ENCODE measurements at regions not wholly inside any gene's neighbourhood (a gene's known extent, or its start where the extent isn't known, plus 50 kb on each side); places are given as distances from the start of the nearest gene placed in this dataset.
A peak's percentile ranks its signal among the peaks of the same experiment; 100 is the strongest.
"Not testable (repeated sequence)": the region's sequence is repeated elsewhere in the genome, so short reads cannot be mapped to it uniquely, and the experiment has no call there.

DNA sequence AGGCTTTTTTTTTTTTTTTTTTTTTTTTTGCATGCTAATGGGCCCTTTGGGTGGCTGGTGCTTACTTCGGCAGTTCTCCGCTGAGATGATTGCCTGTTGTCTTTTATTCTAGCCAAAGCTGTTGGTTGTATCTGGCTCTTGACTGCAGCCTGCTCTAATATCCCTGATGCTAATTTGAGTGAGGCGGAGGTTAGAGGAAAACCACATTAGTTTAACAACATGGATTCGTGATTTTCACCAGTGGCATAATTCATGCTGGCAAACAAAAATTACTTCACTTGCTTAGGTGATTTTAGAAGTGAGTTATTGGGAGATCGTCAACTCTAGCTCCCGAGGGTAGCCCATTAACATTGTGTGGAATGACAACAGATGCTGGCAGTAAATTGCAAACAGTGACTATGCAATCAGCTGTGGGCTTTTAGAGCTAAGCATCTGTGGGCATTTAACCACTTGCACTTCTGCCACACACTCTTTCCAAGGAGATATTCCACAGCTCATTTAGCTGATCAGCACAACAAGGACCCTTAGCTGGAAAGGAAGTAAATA, 97.6 kb upstream of the ZDHHC17 start:
- no peak for DNase-seq

DNA sequence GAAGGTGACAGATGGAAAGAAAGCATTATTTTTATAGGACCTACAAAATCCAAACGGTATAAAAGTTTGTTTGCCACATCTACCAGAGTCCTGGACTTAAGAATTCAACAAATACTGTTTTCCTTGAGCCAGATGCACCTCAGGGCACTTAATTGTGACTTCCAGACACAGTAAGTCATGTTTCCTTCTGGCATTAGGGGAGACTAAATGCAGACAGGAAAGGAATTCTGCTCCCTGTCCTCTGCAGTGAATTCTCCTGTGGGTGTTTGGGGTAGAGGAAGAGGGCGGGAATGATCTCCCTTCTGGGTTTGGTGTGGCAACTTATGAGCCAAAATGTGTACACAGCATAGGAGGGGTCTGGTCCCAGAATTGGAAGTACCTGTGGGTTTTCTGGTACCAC, 93.9 kb upstream of the ZDHHC17 start:
- no peak for DNase-seq

DNA sequence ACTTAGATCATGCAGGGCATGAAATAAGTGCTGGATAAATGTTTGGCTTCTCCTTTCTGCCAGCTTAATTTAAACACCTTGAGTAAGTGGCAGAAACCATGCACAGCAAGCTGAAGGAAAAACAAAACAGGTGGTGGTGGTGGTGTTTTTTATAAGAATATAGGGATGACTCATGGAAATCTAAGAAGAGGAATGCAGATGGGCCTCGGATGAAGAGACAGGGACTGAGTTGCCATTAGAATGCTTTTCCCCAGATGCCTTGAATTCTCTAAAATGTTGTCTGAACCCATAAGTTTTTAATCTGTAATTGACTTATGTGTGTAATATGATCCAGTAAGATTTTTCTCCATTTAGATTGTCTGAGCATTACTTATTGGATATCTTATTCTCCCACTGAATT, 93.1 kb upstream of the ZDHHC17 start:
- no peak for DNase-seq

DNA sequence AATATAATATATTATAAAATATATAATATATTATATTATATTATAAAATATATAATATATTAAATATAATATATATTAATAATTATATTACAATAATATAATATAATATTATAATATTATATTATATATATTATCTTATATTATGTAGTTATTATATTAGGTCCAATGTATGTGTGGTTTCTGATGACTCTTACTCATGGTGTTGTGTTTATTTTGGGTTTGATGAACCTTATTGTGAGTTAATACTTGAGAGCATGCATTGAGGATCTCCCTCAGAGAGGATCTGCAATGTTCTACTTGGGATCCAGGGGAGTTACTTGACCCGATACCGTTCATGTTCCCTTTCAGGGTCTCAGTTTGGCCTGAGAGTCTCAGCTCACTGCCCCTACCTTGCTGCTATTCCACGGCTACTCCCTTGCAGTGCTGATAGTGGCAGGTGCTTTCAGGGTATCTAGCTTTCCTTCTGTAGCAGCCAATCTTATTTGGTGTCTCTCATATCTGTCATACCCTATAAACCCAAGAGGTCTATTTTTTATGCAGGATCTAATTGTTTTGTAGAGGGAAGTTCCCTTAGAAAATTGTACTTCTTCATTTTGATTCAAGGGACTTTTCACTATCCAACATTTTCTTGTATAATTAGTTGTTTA, 89.1 kb upstream of the ZDHHC17 start:
- DNase-seq, result no peak

DNA sequence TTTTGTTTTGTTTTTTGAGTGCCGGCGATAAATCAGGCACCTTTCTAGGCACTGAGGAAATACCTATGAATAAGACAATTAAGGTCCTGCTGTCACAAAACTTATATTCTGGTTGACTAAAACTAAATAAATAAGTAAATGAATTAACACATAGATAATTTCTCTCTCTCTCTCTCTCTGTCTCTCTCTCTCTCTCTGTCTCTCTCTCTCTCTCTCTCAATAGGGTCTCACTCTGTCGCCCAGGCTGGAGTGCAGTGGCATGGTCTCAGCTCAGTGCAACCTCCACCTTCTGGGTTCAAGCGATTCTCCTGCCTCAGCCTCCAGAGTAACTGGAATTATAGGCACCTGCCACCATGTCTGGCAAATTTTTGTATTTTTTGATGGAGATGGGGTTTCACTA, 87.7 kb upstream of the ZDHHC17 start:
- DNase-seq, result not testable (repeated sequence)

DNA sequence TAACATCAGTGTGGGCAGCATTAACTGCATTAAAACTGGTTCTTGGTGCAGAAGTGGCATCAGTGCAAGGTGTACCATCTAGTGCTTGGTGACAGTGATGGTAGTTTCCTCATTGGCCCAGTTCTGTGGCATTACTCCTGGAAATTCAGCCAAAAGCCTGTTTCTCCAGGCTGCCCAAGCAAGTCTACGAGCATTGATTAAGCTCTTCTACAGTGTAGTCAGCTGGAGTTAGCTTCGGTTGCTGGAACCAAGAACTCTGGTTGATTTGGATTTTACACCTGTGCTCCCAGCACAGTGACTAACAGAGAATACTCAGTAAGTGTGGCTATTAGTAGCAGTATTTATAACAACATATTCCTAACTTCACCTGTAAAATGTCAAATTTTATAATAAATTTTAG, 84.9 kb upstream of the ZDHHC17 start:
- no peak for DNase-seq

DNA sequence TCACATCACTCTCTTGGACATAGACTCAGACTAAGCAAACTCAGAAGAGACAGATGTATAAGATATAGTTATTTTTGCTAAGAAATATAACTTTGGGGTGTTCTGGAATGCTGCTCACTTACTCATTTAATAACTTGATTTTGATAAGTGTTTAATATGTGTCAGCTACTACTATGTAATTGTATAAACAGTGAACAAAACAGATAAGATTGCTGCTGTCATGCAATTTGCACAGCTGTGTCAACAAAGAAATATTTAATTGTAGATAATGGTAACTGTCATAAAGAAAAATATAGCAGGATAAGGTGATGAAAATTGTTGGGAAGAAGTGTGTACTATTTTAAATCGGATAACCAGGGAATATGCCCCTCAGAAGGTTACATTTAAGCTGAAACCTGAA, 84.1 kb upstream of the ZDHHC17 start:
- DNase-seq, result no peak

DNA sequence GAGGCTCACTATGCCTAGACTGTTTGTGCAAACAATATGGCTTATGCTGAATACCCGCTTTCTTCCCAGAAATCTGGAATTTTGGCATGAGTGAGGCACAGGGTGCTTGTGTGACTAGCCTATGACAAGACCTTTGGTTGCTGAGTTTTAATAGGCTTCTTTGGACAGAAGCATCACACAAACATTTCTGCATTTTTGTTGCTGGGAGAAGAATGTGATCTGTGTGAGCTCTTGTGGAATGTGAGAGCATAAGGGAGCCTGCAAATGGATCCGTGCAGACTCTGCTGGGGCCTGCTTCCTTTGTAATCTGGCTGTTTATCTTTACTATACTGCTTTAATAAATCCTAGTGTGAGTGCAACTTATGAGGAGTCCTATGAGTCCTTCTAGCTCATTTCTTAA, 83.0 kb upstream of the ZDHHC17 start:
- DNase-seq, result no peak

DNA sequence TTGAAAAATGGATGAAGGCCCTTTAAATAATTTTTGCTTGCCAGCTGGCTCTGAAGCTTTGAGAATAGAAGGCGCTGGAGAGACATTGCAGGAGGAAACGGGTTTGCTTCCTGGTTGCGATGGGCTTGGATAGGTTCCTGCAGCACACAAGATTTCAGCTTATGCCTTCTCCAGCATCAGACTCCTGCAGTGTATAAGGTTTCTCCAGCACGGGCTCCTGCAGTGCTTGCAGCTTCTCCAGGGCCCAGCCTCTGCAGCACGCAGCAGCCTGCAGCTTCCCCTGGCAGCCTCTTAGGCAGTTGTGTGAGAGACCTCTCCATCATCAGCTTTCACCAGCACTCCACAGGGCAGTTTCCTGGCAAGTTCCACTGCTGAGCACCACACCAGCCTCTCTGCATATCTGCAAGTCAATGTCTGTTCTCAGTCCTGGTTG, 78.7 kb upstream of the ZDHHC17 start:
- DNase-seq, result peak; percentile 81

DNA sequence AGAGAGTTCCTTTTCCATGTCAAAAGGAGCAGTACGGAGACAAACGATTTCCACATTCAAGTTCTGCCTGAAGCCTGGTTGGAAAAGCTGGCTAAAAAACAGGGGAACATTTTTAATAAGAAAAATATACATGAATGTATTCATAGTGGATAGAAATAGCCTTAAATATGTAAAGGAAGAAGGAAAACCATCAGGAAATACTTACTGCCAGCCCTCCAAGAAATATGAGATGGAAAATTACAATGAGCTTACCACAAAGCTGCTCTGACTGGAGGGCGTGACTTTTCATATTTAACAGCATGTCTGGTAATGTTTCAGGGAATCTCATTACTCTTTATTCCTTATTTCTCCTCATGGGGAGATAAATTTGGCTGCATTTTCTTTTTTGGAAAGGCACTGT, 75.9 kb upstream of the ZDHHC17 start:
- DNase-seq, result no peak

DNA sequence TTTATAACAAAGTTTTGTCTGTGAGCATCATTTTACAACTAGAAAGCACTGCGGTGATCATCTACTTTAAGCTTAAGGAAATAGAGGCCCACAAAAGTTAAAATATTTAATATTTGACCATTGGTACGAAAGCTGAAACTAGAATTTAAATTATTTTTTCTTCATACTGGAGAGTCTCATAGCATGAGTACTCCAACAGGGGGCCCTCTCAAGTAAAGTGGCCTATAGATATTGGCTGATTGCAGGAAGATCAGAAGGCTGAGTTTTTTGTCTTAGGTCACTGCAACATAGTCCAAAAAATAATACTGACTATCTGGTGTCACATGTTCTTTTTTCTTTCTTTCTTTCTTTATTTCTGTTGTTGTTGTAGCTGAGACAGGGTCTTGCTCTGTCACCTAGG, 75.3 kb upstream of the ZDHHC17 start:
- DNase-seq, result no peak

DNA sequence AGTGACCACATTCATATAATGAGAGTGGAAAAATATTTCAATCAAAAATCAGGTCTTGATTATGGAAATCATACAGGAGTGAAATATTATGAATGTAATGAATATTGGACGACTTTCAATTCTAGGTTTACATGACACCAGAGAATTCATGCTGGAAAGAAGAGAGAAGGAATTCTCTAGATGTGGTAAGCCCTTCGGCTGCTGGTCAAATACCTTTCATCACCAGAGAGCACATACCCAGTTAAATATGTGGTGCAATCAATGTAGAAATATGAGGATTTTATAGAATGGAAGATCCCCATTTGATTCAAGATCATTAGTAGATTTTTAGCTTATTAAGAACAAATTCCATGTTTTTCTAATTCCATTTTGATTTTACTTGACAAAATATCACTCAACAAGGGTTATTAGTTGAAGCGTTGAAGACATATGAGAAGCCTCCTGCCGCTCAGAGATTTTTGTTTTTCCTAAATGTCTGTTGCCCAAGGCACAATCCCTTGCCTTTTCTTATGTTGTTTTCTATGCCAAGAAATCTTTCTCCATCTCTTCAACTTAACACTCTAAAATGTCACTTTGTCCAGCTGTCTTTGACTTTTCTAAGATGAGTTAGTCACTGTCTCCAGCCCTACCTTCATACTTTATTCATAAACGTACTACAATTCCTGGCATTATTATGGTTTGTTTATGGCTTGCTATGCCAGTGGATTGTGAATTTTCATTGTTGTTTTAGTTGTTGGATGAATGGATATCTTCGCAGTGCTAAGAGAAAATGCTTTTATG, 72.8 kb upstream of the ZDHHC17 start:
- DNase-seq, result no peak

DNA sequence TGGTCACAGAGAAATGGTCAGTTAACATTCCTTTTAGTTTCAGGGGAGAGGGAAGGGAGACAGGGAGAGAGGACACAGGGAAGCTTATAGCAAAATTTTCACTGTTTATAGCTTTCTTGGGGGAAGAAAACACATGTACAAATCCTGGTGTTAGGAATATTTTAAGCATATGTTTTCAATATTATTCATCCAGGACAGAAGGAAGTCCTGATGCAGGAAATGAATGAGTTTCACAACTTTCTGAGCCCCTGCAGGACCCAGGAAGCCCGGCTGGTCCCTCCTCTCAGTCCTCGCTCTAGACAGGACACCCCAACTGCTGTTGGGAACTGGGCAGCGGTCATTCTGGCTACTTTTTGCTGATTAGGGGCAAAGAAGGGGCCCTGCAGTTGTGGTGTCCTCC, 71.1 kb upstream of the ZDHHC17 start:
- no peak for DNase-seq

DNA sequence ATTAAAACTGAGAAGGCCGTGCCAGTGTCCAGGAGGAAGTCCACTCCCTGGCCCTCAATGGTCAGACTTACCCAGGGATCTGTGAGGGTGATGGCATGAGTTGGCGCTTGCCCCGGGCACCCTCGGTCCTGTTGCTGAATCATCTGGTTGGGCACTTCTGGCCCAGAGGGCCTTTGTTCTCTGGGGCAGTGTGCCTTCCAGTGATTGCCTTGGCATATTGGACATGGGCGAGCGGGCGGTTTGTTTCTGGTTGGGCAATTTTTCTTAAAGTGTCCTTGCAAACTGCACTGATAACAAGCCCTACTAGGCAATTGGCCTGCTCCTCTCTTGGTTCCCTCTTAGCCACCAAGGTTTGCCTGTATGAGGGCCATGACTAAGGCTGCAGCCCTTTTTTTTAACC, 69.5 kb upstream of the ZDHHC17 start:
- no peak for DNase-seq

DNA sequence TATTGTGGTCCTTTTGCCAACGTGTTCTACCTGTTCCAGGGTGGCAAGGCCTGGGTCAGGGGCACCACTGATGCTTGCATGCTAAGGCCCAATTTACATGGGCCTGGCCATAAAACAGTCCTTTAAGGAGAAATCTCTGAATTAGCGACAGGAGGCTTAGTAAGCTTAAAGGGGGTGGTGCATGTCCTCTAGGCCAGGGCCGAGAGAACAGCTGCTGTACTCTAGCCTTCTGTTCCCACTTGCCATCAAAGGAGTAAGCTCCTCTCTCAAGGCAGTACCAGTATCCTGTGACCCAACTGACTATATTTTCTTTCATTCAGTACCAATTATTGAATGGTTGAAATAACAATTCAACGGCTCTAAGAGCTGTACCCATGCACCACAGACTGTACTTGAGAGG, 67.7 kb upstream of the ZDHHC17 start:
- no peak for DNase-seq

DNA sequence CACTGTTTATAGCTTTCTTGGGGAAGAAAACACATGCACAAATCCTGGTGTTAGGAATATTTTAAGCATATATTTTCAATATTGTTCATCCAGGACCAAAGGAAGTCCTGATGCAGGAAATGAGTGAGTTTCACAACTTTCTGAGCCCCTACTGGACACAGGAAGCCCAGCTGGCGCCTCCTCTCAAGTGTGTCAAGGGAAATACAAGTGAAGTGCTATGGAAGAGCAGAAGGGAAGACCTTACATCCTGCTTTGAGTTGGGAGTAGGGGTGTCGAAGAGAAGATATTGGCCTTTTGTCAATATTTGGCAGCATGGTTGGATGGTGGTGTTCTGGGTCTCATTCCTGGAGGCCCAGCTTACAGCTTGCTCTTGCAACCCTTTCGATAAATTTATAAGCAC, 66.1 kb upstream of the ZDHHC17 start:
- no peak for DNase-seq

DNA sequence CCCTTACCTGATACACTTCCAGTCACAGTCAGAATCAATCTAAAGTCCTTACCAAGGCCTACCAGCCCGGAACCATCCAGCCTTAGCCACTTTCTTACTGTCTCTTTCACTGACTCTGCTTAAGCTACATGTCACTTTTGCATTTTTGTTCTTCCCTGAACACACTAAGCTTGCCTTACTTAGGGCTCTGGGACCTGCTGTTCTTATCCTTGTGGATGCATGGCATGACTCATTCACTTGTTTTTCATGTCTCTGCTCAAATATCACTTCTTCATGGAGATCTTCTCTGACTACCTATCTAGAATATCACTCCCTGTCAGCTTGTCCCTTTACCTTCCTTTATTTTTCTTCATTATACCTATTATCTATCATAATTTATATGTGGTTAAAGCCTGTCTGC, 65.6 kb upstream of the ZDHHC17 start:
- no peak for DNase-seq

DNA sequence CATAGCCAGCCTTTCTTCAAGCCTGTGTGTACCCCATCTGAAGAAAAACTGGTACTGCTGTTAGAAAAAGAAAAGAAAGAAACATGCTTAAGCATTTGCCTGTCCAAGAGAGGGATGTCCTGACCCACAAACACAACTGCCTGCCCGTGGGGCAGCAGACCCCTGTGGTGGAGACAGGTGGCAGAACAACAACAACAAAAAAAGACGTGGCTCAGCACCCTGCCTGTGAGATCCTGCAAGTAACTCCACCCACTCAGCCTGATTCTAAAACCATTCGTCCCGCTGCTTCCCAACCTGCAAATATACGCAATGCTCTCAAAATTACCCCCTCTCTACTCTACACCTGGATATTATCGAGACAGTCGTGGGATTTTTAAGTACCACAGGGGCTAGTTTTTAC, 64.9 kb upstream of the ZDHHC17 start:
- DNase-seq, result no peak

DNA sequence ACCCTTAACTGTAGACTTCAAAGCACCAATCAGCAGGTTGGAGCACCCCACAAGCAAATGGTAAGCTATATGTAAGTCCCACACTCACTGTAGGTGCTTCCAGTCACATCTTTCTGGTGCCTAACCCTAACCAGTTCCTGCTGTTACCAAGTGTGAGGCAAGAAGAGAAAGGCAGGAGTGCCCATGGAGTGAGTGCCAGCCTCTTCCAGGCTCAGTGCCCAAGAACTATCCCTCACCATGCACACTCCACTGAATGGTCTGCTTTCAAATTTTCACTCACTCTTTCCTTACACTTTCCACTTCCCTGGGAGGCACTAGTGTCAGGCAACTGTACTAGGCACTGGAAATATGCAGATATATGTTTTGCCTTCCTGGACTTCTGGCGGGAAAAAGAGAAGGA, 62.2 kb upstream of the ZDHHC17 start:
- no peak for DNase-seq

DNA sequence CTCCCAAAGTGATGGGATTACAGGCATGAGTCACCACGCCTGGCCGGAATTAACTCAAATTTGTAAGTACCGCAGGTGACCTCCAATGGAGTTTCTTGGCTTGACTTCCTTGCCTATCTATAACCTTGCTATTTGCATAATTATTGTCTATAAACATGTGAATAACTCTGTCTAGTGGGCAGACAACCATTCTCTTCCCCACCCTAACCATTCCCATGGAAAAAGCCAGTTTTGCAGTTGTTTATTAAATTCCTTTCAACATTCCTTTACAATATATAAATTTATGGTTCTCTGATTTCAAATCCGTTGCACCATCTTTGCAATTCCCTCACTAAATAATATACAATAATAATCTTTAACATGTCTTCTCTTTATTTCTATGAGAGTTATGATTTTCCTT, 61.0 kb upstream of the ZDHHC17 start:
- DNase-seq, result no peak

DNA sequence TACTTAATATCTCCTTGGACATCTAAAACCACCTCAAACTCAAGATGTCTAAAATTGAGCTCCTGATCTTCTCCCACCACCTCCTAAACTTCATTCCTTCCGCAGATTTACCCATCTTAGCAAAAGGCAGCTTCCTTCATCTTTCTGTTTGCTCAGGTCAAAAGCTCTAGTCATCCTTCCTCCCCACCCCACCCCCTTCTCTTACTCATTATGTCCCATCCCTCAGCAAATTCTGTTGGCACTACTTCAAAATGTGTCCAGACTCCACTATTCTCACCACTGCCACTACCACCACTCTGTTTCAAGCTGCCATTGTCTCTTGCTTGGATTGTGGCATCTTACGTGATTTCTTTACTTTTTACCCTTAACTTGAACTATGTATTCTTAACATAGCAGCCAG, 59.2 kb upstream of the ZDHHC17 start:
- DNase-seq, result no peak

DNA sequence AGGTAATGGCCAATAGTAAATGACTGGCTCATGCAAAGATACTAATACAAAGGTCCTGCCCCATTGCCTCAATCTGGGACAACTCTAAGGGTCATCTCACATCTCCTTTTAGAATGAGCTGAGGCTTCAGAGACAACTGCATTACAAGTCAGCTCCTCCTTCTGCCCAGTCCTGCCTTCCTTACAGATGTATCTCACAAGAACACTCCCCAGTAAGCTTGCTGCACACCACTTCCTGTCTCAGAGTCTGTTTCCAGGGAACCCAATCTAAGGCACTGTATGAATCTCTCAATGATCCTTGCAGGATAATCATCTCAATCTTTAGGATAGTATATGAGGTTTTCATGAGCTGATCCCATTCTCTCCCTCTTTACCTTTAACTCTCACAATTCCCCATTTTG, 57.8 kb upstream of the ZDHHC17 start:
- no peak for DNase-seq

DNA sequence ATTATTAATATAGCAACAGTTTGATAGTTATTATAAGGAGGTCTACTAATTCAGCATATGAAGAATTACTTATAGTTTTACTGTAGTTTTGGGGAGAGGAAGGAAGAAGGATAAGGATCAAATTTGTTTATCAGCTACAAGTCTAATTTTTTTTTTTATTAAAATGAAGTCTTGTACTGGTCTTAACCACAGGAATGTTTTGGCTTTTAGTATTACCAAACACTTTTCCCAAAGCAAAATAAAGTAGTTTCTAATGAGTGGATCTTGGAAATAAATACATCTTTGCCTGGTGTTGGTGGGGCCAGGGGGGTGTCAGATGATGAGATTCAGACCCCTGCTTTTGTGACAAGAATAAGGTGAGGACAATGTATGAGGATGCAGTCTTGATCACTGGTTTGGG, 57.2 kb upstream of the ZDHHC17 start:
- DNase-seq, result no peak

DNA sequence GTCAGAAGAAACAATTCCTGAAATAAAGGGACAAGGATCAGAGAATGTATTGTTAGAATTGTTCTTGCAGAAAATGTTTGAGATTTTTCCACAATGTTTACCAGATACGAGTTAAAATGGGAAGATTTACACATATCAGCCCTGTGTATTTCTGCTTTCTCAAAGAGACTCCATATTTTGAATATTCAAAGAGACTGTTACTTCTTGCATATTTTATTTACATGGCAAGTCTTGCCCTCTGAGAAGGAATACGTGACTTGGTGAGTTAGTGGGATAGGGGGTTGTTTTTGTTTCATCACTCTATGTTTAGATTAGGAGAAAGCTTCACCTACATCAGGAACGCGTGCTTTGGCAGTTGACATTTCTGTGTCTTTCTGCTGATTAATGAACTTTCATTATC, 56.1 kb upstream of the ZDHHC17 start:
- DNase-seq, result no peak

DNA sequence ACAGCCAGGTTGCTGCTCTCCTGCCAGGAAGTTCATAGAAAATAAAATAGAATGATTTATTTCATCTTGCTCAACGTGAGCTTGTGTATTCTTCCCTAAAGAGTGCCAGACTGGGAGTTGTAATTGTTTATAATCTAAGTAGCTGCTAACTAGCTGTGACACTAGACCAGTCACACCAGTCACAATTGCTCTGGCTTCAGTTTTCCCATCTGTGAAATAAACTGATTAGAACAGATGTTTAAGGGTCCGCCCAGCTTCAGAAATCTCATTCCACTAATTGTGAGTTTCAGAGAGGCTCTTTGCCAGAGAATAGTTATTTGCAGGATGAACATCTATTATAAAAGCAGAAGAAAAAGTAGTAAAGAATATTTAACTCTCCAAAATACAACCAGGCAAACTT, 55.6 kb upstream of the ZDHHC17 start:
- no peak for DNase-seq
